NCI-H1436 (cell line): ENCODE measurements at regions not wholly inside any gene's neighbourhood (a gene's known extent, or its start where the extent isn't known, plus 50 kb on each side); places are given as distances from the start of the nearest gene placed in this dataset.
"Not testable (repeated sequence)": the region's sequence is repeated elsewhere in the genome, so short reads cannot be mapped to it uniquely, and the experiment has no call there.

Experiments used
- DNase-seq: peaks from one replicate; lab custom pipeline; 2025; lab: John Stamatoyannopoulos, UW

DNA sequence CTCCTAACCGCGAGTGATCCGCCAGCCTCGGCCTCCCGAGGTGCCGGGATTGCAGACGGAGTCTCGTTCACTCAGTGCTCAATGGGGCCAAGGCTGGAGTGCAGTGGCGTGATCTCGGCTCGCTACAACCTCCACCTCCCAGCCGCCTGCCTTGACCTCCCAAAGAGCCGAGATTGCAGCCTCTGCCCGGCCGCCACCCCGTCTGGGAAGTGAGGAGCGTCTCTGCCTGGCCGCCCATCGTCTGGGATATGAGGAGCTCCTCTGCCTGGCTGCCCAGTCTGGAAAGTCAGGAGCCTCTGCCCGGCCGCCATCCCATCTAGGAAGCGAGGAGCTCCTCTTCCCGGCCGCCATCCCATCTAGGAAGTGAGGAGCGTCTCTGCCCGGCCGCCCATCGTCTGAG is 58.8 kb upstream of the ANKRD30BL start:
- not testable (repeated sequence) for DNase-seq

DNA sequence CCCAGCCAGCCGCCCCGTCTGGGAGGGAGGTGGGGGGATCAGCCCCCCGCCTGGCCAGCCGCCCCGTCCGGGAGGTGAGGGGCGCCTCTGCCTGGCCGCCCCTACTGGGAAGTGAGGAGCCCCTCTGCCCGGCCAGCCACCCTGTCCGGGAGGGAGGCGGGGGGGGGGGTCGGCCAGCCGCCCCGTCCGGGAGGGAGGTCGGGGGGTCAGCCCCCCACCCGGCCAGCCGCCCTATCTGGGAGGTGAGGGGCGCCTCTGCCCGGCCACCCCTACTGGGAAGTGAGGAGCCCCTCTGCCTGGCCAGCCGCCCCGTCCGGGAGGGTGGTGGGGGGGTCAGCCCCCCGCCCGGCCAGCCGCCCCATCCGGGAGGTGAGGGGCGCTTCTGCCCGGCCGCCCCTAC is 60.1 kb upstream of the ANKRD30BL start:
- not testable (repeated sequence) for DNase-seq

DNA sequence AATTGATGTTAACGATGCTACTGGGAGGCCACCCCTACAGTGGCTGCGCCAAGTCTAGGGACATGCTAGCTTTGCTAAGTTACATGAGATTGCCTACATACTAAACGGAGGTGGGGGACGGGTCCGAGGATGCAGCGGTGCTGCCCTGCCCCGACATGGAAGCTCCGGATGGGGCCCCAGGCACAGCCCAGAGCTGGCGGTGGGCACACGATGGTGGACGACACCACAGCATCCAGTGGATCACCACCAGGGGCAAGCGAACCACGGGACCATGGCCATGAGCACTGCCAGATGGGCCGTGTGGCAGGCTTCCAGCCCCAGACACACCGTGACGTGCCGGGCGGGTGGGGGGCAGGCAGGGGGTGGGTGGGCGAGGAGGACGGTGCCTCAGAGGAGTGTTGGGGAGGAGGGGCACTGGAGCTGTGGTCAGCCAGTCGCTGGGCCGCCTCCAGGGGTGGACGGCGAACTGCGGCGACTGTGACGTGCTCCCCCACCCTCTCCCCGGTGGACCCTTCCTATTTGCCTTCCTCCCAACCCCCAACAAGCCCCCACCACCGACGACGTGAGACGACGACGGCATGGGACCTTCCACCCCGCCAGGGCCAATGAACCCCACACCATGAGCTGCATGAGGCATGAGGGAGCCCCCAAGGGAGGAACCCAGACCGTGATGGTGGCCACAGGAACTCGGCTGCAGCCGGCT is 90.6 kb upstream of the ANKRD30BL start:
- DNase-seq: no peak

DNA sequence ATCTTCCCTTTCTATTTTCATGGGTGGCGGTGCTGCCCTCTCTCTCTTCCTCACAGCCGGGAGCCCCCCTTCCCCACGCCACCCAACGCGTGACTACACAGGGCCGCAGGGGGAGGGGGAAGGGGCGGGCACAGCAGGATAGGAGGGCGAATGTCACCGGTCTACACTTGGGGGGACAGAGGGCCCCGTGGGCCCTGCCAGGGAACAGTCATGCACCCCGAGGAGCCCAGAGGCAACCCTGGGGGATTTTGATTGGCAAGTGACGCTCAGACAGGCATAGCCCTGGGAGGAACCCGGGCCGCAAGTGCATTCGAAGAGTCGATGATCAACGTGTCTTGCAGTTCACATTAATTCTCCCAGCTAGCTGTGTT is 91.1 kb upstream of the ANKRD30BL start:
- no peak for DNase-seq

DNA sequence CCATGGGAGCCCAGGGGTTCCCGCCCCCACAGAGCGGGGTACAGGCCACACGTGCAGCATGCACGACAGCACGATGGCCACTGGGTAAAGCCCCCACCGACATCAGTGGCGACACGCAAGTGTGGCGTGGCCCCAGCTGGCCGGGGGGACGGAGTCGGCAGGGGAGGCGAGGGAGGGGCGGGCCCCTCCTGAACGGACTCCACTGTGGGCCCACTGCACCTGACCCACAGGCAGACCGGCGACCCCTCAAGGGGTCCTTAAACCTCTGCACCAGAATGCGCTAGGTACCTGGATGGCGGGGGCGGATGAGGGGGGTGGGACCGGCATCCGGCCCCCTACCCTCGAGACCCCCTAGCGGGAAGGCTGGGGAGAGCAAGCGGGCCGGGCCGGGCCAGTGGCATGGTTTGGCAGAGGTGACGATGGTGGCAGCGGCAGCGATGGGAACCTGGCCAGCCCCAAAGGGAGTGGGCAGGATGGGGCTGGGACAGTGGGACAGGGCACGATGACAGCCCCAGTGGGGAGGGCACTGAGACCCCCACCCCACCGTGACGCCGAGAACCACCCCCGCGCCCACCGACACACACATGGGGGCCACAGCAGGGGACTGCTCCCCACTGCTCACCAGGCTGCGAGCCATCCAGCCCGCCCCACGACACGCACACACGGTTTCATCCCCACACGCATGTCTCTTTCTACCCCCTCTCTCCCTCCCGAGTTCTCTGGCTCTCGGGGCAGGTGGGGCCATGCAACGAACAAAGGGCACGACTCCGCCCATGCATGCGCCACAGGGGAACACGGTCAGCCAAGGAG is 91.9 kb upstream of the ANKRD30BL start:
- no peak for DNase-seq

DNA sequence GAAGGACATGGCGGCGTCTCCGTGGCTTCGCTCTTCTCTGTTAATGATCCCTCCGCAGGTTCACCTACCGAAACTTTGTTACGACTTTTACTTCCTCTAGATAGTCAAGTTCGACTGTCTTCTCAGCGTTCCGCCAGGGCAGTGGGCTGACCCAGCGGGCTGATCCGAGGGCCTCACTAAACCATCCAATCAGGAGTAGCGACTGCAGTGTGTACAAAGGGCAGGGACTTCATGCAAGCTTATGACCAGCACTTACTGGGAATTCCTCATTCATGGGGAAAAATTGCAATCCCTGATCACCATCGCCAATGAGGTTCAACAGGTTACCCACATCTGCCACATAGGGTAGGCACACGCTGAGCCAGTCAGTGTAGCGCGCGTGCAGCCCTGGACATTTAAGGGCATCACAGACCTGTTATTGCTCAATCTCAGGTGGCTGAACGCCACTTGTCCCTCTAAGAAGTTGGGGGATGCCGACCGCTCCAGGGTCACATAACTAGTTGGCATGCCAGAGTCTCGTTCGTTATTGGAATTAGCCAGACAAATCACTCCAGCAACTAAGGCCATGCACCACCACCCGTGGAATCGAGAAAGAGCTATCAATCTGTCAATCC is 92.7 kb upstream of the ANKRD30BL start:
- DNase-seq: not testable (repeated sequence)

DNA sequence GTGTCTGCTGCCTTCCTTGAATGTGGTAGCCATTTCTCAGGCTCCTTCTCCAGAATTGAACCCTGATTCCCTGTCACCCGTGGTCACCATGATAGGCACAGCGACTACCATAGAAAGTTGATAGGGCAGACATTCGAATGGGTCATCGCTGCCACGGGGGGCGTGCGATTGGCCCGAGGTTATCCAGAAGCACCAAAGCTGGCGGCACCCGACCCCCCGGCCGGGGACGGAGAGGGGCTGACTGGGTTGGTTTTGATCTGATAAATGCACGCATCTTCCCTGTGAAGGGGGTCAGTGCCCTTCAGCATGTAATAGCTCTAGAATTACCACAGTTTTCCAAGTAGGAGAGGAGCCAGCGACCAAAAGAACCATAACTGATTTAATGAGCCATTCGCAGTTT is 94.0 kb upstream of the ANKRD30BL start:
- DNase-seq: no peak

DNA sequence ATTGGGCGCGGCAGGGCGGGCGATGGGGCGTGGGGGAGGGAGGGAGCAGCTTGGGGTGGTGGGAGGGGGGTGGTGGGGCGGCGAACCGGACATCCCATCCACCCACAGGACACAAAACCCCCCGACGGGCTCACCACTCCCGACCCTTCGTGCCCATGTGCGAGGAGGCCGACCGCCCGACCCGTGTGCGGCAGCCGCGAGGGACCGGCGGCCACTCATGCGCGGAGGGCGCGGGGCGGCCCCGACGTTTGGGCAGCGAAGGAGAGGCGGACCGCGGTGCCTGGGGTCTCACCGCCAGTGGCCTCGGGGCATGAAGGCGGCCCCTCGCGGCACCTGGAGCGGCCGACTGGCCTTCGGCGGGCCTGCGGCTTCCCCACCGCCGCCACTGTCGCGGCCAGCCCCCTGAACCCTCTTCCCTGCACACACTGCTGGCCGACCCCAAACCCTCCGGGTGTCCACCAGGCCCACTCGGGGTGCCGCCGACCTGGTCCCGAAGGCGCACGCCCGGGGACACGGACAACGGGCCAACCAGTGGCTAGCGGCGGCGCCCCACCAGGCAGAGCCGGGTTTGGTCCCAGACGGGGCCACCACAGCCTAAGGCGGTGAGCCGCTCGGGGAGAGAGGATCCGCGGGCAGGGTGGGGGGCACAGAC is 94.6 kb upstream of the ANKRD30BL start:
- no peak for DNase-seq

DNA sequence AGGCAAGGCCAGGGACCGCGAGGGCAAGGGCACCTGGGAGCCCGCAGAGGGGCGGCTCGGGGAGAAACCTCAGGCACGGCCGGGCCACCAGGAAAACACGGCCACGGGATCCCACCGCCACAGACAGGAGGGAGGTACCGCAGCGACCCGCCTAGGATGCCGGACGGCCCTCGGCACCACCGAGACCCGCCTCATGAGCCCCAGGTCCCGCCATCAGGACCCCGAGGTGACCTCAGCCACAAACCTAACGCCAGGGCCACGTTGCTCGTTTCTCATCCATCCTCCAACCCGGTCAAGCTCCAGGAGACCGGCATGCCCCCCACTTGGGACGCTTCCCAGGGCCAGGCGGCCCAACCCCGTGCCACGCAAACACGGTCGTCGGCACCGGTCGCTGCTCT is 95.2 kb upstream of the ANKRD30BL start:
- not testable (repeated sequence) for DNase-seq

DNA sequence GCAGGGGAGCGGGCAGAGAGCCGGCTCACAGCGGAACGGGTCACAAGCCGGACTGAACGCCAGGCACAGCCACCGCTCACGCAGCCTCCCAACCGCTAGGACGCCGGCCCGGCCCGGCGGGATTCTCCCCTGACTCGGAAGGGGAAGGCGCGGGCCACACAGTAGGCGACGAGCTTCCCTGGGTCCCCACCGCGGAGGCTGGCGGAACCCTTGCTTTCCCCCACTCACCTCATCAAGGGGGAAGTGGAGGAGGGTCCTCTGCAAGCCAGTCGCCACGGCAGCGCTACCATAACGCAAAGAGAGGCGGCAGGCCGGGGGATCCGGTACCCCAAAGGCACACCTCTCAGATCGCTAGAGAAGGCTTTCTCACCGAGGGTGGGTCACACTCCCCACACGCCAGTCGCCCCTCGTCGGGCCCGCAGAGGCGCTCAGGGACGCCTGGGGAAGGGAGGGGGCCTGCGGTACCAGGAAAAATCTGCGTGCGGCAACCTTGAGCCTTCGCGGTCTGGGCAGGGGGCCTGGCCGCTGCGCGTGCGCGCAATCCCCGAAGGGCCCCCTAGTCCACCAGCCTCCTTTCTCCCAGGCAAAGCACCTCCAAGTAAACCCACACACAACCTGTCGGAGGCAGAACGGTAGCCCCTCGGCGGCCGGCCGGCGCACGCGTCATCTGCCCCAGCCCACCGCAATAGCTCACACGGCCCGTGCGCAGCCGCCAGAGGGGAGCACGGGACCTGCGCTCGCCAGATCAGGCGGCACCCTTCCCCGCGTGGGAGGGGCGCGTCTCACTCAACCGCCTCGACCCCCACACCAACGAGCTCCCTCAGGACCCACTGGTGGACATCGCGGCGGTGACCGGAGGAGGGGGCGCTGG is 95.8 kb upstream of the ANKRD30BL start:
- DNase-seq: not testable (repeated sequence)

DNA sequence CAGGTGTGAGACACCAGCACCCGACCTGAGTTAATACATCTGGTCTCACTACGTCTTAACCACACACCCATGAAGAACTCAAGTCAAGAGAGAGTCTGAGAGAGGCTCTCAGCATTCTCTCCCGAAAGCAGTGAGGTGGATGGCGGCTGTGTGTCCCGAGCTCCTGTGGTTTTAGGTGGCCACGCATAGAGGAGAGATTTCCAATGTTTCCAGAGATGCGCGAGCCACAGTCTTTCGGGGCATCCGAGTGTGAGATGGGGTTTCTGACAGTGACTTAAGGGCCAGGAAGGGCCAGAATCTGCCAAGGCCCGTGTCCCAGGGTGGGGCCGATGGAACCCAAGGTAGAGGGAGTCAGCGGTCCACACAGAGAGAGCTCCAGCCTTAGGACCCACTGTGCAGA is 97.5 kb upstream of the ANKRD30BL start:
- DNase-seq: not testable (repeated sequence)

DNA sequence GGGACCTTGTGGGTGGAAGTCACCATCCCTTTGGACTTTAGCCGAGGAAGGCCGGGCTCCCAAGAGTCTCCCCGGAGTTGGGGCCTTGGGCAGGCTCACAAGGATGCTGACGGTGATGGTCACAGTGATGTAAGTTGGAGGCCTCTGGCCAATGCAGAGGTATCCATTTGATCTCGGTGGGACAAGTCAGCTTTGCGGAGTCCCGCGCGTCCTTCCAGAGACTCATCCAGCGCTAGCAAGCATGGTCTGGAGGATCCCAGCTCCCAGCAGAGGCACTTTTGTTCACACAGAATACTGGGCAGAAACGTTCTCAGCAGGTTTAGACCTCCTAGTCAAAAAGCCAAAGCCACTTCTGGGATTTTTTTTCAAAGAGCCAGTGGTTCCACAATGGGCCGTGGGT is 103.8 kb upstream of the ANKRD30BL start:
- not testable (repeated sequence) for DNase-seq

DNA sequence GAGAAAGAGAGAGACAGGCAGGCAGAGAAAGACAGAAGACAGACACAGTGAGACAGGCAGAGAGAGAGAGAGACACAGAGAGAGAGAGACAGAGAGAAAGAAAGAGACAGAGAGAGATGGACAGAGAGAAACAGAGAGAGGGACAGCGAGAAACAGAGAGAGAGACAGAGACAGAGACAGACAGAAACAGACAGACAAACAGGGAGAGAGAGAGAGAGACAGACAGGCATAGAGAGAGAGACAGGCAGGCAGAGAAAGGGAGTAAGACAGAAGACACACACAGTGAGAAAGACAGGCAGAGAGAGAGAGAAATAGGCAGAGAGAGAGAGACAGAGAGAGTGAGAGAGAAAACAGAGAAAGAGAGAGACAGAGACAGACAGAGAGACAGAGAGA is 105.3 kb upstream of the ANKRD30BL start:
- DNase-seq: no peak

DNA sequence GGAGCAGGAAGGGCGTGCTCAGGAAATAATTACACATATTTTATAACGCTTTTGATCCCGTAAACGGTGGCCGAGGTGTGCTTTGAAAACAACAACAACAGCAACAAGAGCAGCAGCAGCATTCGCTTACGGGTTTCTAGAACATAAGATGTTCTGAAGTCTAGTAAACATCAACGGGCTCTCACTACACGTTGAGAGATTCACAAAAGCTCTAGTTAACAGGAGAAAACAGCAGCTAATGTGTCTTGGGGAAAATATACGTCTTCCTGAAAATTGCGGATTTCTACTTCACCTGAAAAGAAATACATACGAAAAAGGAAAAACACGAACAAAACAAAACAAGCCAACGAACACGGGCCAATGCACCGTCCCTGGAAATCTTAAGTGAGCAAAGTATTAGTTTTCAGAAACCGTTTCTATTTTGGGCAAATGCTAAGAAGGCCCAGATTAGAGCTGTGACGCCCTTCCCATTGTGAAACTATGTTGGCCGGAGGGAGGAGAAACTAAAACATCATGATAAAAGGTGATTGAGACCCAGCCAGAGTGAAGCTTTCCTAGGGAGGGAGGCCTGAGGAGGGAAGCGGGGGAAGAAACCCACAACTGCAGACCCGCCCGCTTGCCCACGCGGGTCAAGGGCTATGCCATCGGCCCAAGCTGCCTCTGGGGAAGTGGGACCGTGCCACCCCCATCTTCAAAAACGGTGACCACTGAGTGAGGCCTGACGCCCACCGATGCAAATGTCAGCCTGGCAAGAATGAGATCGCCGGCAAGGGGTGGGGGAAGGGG is 105.9 kb upstream of the ANKRD30BL start:
- not testable (repeated sequence) for DNase-seq

DNA sequence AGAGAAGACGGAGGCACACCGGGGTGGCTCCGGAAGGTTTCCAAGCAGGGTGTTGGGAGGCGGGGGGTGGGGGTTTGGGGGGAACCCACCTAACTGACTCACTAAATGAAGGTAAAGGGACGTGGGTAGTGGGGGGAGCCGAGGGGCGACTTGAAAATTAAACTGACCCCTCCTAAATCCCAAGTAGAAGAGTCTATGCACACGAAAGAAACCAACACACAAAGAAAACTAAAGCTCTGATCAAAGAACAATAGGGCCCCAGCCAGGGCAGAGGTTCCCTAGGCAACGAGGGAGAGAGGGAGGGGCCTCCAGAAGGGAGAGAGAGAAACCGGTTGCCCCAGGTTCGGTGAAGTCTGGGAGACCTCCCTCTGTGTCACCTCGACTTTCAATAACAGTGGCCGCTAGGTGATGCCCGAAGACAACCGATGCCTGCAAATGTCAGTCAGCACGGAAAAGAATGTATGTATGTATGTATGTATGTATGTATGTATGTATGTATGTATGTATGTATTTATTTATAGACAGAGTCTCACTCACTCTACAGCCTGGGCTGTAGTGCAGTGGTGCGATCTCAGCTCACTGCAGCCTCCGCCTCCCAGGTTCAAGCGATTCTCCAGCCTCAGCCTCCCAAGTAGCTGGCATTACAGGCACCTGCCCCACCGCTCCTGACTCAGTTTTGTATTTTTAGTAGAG is 106.7 kb upstream of the ANKRD30BL start:
- not testable (repeated sequence) for DNase-seq

DNA sequence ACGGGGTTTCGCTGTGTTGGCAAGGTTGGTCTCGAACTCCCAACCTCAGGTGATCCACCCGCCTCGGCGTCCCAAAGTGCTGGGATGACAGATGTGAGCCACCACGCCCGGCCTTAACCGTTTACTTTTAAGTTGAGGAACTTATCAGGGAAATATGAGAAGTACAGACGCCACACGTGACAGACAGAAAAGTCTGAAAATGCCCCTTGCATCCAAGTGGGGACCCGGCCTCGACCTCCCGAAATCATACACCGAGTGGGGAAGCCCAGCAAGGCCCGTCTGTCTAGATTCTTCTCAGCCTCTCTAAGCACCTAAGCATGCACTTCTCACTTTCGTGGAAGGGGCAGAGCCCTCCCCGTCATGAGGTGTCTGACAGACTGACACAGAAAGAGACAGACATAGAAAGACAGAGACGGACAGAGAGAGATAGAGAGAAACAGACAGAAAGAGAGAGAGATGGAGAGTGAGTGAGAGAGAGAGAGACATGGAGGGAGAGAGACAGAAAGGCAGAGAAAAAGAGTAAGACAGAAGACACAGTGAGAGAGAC is 107.3 kb upstream of the ANKRD30BL start:
- DNase-seq: no peak

DNA sequence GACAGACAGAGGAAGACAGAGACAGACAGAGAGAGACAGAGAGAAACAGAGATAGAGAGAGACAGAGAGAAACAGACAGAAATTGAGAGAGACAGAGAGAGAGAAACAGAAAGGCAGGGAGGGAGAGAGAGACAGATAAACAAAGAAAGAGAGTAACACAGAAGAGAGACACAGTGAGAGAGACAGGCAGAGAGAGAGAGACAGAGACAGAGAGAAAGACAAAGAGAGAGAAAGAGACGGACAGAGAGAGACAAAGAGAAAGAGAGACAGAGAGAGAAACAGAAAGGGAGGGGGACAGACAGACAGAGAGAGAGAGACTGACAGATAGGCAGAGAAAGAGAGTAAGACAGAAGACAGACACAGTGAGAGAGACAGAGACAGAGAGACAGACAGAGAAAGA is 108.5 kb upstream of the ANKRD30BL start:
- no peak for DNase-seq

DNA sequence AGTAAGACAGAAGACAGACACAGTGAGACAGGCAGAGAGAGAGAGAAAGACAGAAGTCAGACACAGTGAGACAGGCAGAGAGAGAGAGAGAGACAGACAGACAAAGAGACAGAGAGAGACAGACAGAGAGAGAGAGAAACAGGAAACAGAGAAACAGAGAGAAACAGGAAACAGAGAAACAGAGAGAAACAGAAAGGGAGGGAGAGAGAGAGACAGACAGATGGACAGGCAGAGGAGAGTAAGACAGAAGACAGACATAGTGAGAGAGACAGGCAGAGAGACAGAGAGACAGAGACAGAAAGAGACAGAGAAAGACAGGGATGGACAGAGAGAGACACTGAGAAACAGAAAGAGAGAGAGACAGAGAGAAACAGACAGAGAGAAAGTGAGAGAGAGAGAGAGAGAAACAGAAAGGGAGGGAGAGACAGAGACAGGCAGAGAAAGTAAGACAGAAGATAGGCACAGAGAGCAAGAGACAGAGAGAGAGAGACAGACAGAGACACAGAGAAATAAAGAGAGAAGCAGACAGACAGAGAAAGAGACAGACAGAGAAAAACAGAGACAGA is 109.3 kb upstream of the ANKRD30BL start:
- no peak for DNase-seq

DNA sequence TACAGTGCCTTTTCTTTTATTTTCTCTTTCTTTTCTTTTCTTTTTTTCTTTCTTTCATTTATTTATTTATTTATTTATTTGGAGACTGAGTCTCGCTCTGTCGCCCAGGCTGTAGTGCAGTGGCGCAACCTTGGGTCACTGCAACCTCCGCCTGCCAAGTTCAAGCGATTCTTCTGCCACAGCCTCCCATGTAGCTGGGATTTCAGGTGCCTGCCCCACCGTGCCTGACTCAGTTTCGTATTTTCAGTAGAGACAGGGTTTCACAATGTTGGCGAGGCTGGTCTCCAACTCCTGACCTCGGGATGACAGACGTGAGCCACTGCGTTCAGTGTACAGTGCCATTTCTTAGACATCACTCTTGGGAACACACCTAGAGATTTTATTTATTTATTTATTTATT is 110.0 kb upstream of the ANKRD30BL start:
- DNase-seq: not testable (repeated sequence)

DNA sequence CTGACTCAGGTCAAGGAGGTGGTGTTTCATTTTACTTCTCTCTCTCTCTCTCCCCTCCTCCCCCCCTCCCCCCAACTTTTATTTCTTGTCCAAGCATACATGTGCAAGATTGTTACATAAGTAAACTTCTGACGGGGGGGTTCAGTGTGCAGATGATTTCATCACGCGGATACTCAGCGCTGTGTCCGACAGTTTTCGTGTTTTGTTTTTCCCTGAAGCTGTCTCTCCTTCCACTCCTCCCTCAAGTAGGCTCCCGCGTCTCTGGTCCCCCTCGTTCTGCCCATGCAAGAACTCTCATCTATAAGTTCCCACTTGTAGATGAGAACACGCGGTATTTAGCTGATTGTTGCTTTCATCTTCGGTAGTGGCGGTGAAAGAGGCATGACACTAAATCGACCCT is 111.0 kb upstream of the ANKRD30BL start:
- DNase-seq: no peak
